ENCODE measurements at regions not wholly inside any gene's neighbourhood (a gene's known extent, or its start where the extent isn't known, plus 50 kb on each side); places are given as distances from the start of the nearest gene placed in this dataset.

GRCh38 chr21:39080366-39080765 lies 102.9 kb downstream of the PSMG1 start:
- Histone ChIP-seq H3K4me3 (ENCODE audit: low read length) (no peak overlapping the region), H3K9ac (ENCODE audit: low read length) (no peak overlapping the region), H3K4me2 (ENCODE audit: low read length) (no peak overlapping the region), H4K20me1 (ENCODE audit: low read length) (no peaks in the 10 kb centered on the region), H3K27ac (ENCODE audit: low read length) (no peak overlapping the region), H3K27me3 (ENCODE audit: low read length) (no peaks in the 10 kb centered on the region), H3F3A (ENCODE audit: low read length, unreplicated experiment) (no peaks in the 10 kb centered on the region), H3K4me1 (ENCODE audit: insufficient read depth, low read length) (peaks cover 12% of the 10 kb centered on the region), H3K36me3 (ENCODE audit: low read depth, low read length) (no peaks in the 10 kb centered on the region), H3K9me3 (ENCODE audit: low read length) (0 out of 2 replicates have a peak, but pooled peaks cover 4% of the 10 kb centered on the region), H3K9me2 (replicated peaks; ENCODE audit: low read length) (no peaks in the 10 kb centered on the region), H3K79me2 (ENCODE audit: low read length) (no peaks in the 10 kb centered on the region), H2AFZ (ENCODE audit: low read length) (no peak overlapping the region)
- CTCF ChIA-PET: no interaction called here
- ATAC-seq (no peak), DNase-seq (no peak)
- no TSS peak for BruUV-seq (replicated peaks)
- POLR2A ChIA-PET (ENCODE audit: unreplicated experiment): no interaction called here
- no peak for TF ChIP-seq CTCF (conservative IDR thresholded peaks at IDR 0.05; ENCODE audit: low read depth, low read length)
- no peak for TF ChIP-seq EZH2phosphoT487 (IDR thresholded peaks at IDR 0.05; ENCODE audit: borderline replicate concordance, low read length)
- TF ChIP-seq EZH2 (IDR thresholded peaks at IDR 0.05; ENCODE audit: low read length, unreplicated experiment): no peak
- intact Hi-C loops (cut with micrococcal nuclease): no loop called here

- intact Hi-C loops (cut with micrococcal nuclease): loop anchor here (5.0 kb wide), 1 partner anchor 272 kb away; the partner anchor contains the start of gene ETS2
- H4K20me1 ChIP-seq (ENCODE audit: low read length): no peaks in the 10 kb centered on the region
- H3K27ac ChIP-seq (ENCODE audit: low read length): no peak overlapping the region
- H3K4me3 ChIP-seq (ENCODE audit: low read length): no peak overlapping the region
- TF ChIP-seq EZH2 (IDR thresholded peaks at IDR 0.05; ENCODE audit: low read length, unreplicated experiment) (no peak), EZH2phosphoT487 (IDR thresholded peaks at IDR 0.05; ENCODE audit: borderline replicate concordance, low read length) (no peak), CTCF (conservative IDR thresholded peaks at IDR 0.05; ENCODE audit: low read depth, low read length) (no peak)
- H3K36me3 ChIP-seq (ENCODE audit: low read depth, low read length): no peaks in the 10 kb centered on the region
- no peaks in the 10 kb centered on the region for H3K79me2 ChIP-seq (ENCODE audit: low read length)
- POLR2A ChIA-PET (ENCODE audit: unreplicated experiment): interaction anchor here (0.6 kb wide), 1 partner anchor 306 kb away, joined by 5 read pairs; no protein-coding TSS in a partner anchor
- CTCF ChIA-PET: no interaction called here
- H3K9me3 ChIP-seq (ENCODE audit: low read length): 0 out of 2 replicates have a peak, but pooled peaks cover 4% of the 10 kb centered on the region
- ATAC-seq: no peak
- H3K4me1 ChIP-seq (ENCODE audit: insufficient read depth, low read length): peaks cover 12% of the 10 kb centered on the region
- H3F3A ChIP-seq (ENCODE audit: low read length, unreplicated experiment): no peaks in the 10 kb centered on the region
- H3K9me2 ChIP-seq (replicated peaks; ENCODE audit: low read length): no peaks in the 10 kb centered on the region
- no peaks in the 10 kb centered on the region for H3K27me3 ChIP-seq (ENCODE audit: low read length)
- no TSS peak for BruUV-seq (replicated peaks)
- H2AFZ ChIP-seq (ENCODE audit: low read length): no peak overlapping the region
- H3K4me2 ChIP-seq (ENCODE audit: low read length): no peak overlapping the region
- H3K9ac ChIP-seq (ENCODE audit: low read length): no peak overlapping the region
- no peak for DNase-seq
These were observed 103.6 kb downstream of the PSMG1 start for GRCh38 chr21:39079617-39080016.

DNA sequence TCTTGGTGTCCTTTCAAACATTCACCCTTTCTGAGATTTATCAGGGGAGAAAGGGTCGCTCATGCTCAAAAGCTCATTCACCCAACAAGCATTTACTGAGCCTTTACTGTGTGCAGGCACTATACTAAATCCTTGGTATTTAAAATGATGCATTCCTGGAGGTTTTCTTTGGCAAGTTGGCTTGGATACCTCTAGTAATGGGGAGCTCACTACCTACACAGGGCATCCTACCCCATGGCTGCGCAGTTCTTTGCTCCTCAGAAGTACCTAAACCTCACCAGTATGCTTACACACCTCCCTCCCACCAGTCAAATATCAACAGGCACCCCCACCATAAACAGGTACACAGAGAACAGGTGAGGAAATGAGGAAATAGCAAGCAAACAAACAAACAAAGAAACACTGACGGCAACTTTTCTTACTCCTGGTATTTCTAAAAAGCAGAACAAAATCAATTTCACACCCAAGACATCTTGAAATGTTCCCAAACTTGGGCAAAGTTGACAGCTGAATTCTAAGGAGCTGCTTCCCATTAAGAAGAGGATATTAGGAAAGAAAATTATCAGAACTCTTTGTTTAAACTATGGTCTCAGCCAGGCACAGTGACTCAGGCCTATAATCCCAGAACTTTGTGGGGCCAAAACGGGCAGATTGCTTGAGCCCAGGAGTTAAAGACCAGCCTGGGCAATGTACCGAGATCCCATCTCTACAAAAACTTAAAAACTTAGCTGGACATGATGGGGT lies 104.8 kb downstream of the PSMG1 start:
- H3K79me2 ChIP-seq (ENCODE audit: low read length): no peaks in the 10 kb centered on the region
- intact Hi-C loops (cut with micrococcal nuclease): loop anchor here (5.0 kb wide), 1 partner anchor 271 kb away; the partner anchor contains the start of gene ETS2
- no peak for ATAC-seq

More for the DNA sequence above, 104.8 kb downstream of the PSMG1 start:
- Histone ChIP-seq H4K20me1 (ENCODE audit: low read length) (no peaks in the 10 kb centered on the region), H2AFZ (ENCODE audit: low read length) (no peak overlapping the region), H3K36me3 (ENCODE audit: low read depth, low read length) (no peaks in the 10 kb centered on the region), H3K9me3 (ENCODE audit: low read length) (0 out of 2 replicates have a peak, but pooled peaks cover 4% of the 10 kb centered on the region), H3K27me3 (ENCODE audit: low read length) (no peaks in the 10 kb centered on the region), H3K27ac (ENCODE audit: low read length) (no peak overlapping the region), H3K4me3 (ENCODE audit: low read length) (no peak overlapping the region), H3K4me1 (ENCODE audit: insufficient read depth, low read length) (peaks cover 12% of the 10 kb centered on the region), H3K4me2 (ENCODE audit: low read length) (no peak overlapping the region), H3K9ac (ENCODE audit: low read length) (no peak overlapping the region), H3F3A (ENCODE audit: low read length, unreplicated experiment) (no peaks in the 10 kb centered on the region), H3K9me2 (replicated peaks; ENCODE audit: low read length) (no peaks in the 10 kb centered on the region)
- POLR2A ChIA-PET (ENCODE audit: unreplicated experiment): no interaction called here
- CTCF ChIA-PET: no interaction called here
- no peak for DNase-seq
- TF ChIP-seq CTCF (conservative IDR thresholded peaks at IDR 0.05; ENCODE audit: low read depth, low read length) (no peak), EZH2phosphoT487 (IDR thresholded peaks at IDR 0.05; ENCODE audit: borderline replicate concordance, low read length) (no peak), EZH2 (IDR thresholded peaks at IDR 0.05; ENCODE audit: low read length, unreplicated experiment) (no peak)
- no TSS peak for BruUV-seq (replicated peaks)
